ACHN (cell line): ENCODE measurements at regions not wholly inside any gene's neighbourhood (a gene's known extent, or its start where the extent isn't known, plus 50 kb on each side); places are given as distances from the start of the nearest gene placed in this dataset.
A peak's percentile ranks its signal among the peaks of the same experiment; 100 is the strongest.
"Not testable (repeated sequence)": the region's sequence is repeated elsewhere in the genome, so short reads cannot be mapped to it uniquely, and the experiment has no call there.

Experiments
- DNase-seq: peaks from one replicate; pipeline ENCODE4 v3.0.0-alpha.2; 2015
- in situ Hi-C: cut with HindIII; loops from 2 replicates; pipeline ENCODE4 v1.10.0; 2017; ENCODE audit warnings: low sequenced_read_pairs, low pct_ligation_motif_present, low pct_unique_long_range_greater_than_20kb

DNA sequence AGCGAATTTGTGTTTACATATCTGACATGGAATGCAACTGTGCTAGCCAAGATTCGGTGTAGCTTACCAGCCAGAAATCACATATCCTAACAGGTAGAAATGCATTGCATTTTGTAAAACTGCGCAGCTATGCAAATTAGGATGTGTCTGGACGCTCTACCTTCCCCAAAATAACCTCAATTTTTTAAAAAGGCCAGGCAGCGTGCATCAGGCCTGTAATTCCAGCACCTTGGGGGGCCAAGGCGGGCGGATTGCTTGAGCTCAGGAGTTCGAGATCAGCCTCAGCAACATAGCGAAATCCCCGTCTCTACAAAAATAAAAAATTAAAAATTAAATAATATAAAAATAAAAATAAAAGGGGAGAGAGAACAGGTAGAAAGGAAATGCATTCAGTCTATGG lies 305.0 kb downstream of the TYW1 start:
- in situ Hi-C loops, result no loop called here
- peak; percentile 39 for DNase-seq

DNA sequence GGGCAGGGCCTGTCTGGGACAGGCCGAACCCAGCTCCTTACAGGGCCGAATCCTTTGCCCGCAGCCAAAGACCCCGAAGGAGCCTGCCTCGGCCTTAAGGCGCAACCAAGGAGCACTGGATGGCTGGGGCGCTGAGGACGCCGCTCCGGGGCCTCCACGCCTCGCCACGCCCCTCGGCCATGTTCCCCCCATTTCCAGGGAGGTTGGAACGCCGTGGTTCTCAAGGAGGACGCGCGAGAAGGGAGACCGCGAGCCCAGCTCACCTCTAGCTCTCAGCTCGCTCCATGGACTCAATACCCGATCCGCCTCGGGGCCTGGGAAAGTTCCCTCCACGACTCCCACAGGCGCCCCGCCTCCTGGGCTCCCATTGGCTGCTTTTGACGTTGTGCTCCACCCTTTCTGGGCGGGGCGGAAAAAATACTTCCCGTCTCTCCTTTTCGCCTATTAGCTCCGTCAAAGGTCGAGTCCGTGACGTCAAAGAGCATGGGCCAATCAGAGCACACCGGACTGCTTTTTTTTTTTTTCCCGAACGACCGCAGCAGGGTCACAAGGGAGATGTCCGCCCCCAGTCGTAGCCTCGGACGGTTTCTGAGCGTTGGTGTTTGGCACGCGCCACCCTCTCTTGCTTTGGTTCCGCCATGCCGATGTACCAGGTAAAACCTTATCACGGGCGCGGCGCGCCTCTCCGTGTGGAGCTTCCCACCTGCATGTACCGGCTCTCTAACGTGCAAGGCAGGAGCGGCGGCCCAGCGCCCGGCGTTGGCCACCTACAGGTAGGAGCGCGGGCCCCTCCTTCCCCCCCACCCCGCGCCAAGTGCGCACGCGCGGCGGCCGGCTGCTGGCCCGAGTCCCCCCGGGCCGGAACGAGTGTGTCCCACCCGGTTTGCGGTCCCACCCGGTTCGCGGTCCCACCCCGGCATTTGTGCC lies 305.7 kb downstream of the TYW1 start:
- DNase-seq, result peak; percentile 100
- in situ Hi-C loops, result no loop called here

DNA sequence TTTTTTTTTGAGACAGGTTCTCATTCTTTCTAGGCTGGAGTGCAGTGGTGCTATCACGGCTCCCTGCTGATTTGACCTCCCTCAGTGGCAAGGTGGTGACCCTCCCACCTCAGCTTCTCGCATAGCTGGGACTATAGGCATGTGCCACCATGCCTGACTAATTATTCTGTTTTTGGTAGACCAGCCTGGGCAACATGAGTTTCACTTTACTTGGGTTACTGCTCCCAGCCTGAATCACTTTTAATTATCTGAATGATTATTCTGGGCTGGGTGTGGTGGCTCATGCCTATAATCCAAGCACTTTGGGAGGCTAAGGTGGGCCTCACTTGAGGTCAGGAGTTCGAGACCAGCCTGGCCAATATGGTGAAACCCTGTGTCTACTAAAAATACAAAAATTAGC lies 308.2 kb downstream of the TYW1 start:
- in situ Hi-C loops, DNase-seq: not testable (repeated sequence)

DNA sequence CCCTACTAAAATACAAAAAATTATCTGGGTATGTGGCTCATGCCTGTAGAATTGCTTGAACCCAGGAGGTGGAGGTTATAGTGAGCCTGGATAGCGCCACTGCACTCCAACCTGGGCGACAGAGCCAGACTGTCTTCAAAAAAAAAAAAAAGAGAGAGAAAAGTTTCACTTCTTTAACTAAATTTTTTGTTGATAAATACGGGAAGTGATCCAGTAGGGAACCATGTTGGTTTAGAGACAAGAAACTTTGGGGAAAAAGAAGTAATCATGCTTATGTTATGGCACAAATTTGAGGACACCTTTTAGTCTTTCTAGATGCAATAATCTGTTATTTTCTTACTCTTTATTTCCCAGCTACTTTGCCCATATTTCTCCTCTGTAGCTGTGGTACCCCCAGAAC lies 309.7 kb downstream of the TYW1 start:
- in situ Hi-C loops, result no loop called here
- DNase-seq, result no peak

DNA sequence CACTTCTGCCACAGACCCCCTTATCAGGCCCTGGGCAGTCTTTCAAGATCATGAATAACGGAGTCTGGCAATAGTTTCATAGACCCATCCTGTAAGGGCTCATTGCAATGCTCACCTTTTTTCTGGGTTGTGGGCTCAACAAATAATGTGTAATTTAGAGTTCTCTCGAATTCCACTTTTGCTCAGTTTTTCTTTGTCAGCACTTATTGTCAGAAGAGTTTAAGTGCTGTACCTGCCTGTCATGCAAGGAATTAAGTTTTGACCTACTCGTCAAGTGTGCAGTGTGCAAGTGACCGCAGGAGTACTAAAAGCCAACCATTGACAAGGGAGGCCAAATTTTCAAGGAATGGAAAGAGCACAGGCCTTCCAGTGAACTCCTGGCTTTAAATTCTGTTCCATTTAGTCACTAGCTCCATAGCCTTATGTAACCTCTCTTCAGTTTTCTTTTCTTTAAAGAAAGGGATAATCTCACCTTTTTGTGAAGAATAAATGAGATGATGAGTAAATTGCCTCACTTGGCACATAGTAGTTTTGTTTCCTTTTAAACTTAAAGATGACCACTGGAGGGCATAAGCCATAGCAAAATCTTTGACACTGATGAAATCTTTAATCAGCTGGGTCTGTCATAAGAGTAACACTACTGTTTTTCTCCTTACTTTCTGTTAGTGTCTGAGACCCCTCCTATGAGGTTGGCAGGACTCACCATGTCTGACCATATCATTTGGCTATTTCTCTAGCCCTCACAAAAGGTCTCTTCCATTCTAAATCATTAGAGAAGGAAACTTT lies 313.3 kb downstream of the TYW1 start:
- DNase-seq, result no peak
- in situ Hi-C loops, result no loop called here

DNA sequence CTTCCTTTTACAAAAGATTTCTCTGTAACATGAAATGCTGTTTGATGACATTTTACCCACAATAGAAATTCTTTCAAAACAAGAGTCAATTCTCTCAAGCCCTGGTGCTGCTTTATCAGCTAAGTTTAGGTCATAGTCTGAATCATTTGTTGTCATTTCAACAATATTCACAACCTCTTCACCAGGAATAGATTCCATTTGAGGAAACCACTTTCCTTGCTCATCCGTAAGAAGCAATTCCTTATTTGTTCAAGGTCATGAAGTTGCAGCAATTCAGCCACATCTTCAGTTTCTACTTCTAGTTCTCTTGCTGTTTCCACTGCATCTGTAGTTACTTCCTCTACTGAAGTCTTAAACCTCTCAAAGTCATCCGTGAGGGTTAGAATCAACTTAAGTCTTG lies 315.3 kb downstream of the TYW1 start:
- no peak for DNase-seq
- in situ Hi-C loops, result no loop called here

DNA sequence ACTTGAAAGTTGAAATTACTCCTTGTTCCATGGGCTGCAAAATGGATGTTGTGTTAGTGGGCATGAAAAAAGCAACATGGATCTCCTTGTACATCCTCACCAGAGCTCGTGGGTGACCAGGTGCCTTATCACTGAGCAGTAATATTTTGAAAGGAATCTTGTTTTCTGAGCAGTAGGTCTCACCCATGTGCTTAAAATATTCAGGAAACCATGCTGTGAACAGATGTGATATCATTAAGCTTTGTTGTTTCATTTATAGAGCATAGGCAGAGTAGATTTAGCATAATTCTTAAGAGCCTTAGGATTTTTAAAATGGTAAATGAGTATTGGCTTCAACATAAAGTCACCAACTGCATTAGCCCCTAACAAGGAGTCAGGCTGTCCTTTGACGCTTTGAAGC lies 316.6 kb downstream of the TYW1 start:
- in situ Hi-C loops, result no loop called here
- DNase-seq, result no peak

DNA sequence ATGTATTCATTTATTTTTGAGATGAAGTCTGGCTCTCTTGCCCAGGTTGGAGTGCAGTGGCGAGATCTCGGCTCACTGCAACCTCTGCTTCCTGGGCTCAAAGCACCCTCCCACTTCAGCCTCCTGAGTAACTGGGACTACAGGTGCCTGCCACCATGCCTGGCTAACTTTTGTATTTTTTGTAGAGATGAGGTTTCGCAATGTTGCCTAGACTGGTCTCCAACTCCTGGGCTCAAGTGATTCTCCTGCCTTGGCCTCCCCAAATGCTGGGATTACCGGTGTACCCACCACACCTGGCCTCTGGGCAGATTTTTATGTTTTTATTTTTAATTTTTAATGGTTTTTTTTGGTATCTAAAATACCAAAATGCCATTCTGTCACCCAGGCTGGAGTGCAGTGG lies 320.3 kb downstream of the TYW1 start:
- DNase-seq, in situ Hi-C loops: not testable (repeated sequence)

DNA sequence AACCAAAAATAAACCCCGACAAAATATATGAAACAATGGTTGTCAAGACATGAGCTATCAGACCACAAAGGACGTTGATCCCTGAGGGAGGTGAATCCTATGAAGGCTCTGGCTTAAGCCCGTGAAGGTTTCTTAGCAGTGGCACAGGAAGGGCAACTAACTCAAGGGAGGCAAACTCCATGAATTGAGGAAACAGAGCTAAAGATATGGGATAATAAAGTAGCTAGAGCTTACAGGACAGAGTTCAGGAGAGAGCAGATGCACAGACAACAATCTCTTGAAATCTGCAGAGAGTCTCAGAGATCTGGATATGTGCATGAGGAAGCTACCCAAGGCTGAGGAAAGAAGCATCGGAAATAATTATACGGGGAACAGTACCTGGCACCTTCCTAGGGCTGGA lies 331.6 kb downstream of the TYW1 start:
- in situ Hi-C loops, DNase-seq: not testable (repeated sequence)

DNA sequence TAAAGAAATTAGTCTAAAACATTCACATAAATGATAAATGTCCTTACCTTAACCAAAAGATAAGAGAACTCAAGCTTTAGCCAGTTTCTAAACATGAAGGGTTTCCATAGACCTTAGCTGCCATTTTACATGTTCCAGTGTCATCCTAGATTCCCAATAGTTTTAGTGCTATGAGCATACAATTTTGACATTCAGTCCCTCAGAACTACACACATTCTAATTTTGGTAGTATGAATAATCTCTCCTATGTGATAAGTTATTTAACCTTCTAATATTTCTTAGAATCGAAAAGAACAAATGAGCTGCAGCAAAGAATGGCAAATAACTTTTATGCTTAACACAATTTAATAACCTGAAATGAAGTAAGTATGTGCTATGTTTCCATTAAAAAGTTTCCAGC lies 338.5 kb downstream of the TYW1 start:
- DNase-seq, in situ Hi-C loops: not testable (repeated sequence)

DNA sequence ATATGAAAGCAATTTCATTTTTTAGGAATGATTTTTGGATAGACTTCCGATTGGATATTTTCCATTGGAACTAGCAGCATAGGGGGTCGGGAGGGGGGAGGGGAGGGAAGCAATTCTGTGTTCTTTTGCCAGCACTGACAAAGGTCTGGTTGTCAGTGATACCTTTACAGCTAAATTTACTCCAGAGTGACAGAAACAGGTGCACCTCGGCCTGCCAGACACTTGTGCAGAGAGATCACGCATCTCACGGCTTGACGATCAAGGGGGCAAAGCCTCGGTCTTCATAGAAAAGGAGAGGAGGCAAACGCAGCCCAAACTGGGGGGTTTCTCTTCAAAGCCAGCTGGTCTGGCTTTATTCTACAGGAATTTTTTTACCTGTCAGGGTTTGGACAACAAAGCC lies 339.0 kb downstream of the TYW1 start:
- DNase-seq, in situ Hi-C loops: not testable (repeated sequence)

DNA sequence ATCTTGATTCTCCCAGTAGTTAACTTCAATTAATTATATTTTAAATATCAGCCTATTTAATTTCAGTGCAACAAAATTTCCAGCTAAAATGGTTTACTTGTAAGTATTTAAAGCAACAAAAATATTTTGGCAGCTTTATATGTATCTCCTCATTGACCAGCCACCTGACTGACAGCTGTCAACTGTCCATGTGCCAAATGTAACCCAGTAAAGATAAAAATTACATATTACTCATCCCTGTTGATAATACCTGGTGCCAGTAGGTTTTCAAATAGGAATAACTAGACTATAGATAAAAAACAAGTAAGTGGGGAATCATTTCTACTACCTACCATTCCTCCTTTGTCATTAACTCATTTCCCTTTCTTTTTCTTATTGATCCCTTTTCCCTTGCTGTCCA lies 341.9 kb downstream of the TYW1 start:
- in situ Hi-C loops, result not testable (repeated sequence)

DNA sequence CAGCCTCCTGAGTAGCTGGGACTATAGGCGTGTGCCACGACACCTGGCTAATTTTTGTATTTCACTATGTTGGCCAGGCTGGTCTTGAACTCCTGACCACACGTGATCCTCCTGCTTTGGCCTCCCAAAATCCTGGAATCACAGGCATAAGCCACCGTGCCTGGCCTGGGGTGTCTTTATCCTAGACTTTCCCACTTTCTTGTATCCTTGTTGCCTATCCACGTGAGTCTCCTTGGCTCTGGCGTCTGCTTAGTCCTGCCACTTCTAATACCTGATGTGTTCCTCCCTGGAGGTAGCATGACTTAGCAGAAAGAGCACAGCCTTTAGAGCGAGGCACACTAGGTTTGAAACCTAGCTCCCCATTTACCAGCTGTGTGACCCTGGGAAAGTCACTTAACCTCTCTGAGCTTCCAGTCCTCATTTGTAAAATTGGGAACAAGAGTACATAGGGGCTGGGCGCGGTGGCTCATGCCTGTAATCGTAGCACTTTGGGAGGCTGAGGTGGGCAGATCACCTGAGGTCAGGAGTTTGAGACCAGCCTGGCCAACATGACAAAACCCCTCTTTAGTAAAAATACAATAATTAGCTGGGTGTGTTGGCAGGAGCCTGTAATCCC lies 344.6 kb downstream of the TYW1 start:
- DNase-seq, result no peak
- in situ Hi-C loops, result no loop called here

More for the DNA sequence above, 341.9 kb downstream of the TYW1 start:
- not testable (repeated sequence) for DNase-seq

DNA sequence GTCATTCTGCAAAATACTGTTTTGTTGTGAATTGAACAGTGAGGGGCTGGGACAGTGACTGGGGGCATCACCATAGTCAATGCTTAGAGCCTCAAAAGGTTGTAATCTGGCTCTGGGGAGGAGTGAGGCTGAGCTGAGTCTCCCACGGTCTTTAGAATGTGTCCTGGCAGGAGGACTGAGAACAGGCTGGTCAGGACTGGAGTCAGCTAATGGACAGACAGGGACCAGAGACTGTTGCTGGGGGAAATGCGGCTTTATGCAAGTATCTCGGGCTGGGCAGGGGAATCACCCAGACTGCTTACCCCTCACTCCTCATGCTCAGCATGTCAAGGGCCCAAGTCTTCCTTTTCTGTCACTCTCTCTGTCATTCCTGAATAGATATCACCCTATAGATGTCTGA lies 346.5 kb downstream of the TYW1 start:
- in situ Hi-C loops, result no loop called here
- no peak for DNase-seq

DNA sequence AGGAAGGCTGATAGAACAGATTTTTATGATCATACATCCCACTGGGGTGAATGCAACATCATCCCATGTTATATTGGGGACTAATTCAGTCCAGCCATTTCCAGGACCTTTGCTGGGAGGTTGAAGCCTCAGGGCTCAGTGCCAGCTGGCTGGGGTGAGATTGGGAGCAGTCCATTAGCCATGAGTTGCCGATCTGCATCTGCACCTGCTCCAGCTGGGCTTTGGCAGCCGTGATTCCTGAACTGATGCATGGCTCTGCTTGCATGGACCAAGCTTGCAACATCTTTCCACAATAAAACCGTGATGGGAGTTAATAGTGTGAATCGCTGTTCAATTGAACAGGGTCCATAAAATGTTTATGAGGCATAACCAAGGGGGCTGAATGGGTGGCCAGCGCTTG lies 346.9 kb downstream of the TYW1 start:
- no peak for DNase-seq
- in situ Hi-C loops, result no loop called here

DNA sequence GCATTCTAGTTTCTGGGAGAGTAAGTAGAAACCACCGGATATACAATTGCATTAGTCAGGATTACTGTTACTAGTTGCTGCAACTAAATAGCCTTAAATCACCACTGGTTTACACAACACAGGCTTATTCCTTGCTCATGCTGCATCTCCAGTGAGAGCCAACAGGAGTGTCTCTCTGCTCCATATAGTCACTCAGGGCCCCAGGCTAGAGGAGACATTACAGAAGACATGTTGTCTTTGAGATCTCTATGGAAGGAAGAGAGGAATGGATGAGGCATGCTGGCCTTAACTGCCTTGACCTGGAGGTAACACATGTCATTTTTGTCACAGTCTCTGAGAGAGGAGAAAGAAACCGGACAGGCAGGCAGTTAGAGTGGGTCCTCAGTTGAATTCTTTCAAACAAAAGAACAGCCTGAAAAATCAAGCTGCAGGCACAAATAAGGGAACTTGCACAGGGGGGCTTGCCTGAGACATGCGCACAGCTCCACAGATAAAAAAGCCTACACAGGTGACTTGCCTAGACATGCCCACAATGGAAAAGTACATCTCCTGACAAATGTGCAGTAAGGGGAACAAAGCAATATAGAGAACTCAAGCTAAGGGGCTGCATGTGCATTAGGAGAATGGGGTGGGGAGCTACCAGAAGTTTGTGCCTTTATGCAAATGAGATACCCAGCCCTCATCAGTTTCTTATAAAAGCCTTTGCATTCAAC lies 348.0 kb downstream of the TYW1 start:
- DNase-seq, result no peak
- in situ Hi-C loops, result no loop called here

DNA sequence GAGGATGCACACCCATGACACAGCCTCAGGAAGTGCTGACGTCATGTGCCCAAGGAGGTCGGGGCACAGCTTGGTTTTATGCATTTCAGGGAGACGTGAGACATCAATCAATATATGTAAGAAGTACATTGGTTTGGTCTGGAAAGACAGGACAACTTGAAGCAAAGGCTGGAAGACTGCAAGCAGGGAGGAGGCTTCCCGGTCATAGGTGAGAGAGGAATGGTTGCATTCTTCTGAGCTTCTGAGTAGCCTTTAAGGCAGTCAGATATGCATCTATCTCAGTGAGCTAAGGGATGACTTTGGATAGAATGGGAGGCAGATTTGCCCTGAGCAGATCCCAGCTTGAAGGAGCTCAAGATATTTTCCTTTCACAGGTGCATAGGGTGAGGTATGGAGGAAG lies 349.5 kb downstream of the TYW1 start:
- in situ Hi-C loops, result no loop called here
- no peak for DNase-seq

DNA sequence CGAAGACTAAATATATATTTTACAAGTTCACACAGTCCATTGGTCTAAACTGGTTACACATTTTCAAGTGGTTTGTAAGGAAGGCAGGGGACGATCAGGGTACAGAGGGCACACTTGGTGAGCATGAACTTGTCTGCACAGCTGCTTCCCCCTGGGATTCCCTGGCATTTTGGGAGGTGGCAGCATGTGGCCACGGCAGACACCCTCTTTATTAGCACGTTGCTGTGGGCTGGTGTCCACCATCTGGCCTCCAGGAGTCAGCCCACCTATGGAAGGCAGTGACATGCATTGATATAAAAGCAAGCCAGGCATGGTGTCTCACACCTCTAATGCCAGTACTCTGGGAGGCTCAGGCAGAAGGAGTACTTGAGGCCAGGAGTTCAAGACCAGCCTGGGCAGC lies 350.2 kb downstream of the TYW1 start:
- no peak for DNase-seq
- in situ Hi-C loops, result no loop called here

DNA sequence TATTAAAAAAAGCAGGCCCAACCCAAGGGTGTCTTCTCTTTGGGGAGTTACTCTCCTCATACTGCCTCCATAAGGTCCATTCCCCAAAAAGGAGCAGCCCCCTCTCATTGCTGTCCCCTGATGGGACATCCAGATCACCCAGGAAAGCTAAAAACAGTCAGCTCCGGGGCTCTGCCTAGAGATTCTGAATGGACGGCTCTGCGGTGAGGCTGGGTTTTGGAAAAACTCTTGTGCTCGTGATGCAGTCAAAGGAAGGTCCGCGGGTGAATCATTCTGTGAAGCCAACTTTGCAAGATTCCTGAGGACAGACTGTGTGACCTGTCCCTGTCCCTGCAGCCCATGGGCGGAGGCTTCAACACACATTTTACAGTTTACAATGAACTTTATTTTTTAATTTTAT lies 351.5 kb downstream of the TYW1 start:
- in situ Hi-C loops, result no loop called here
- no peak for DNase-seq
